Esophagus mucosa (tissue), 1 donor: ENCODE measurements at regions not wholly inside any gene's neighbourhood (a gene's known extent, or its start where the extent isn't known, plus 50 kb on each side); places are given as distances from the start of the nearest gene placed in this dataset.
A peak's percentile ranks its signal among the peaks of the same experiment; 100 is the strongest.

ENCODE experiments used
- ATAC-seq: fragments of 200-7000 bp; cut with Tn5 transposase; one replicate; pipeline ENCODE4 v1.9.1; 2020
- donor health status: DM: yes; HTN: yes; CAD: no.

- no peak for ATAC-seq
Observed at GRCh38 chr4:63460075-63460474, 949.2 kb downstream of the TECRL start.

- no peak for ATAC-seq
Observed at GRCh38 chr4:63459329-63459728, 949.9 kb downstream of the TECRL start.

GRCh38 chr4:63458010-63458409, 951.2 kb downstream of the TECRL start:
- ATAC-seq, result no peak

- no peak for ATAC-seq
Observed at GRCh38 chr4:63440236-63440635, 969.0 kb downstream of the TECRL start.

GRCh38 chr4:63430105-63430504, 979.1 kb downstream of the TECRL start:
- no peak for ATAC-seq

GRCh38 chr4:63396269-63396668, 1013.0 kb downstream of the TECRL start:
- ATAC-seq, result no peak

- ATAC-seq, result no peak
Observed at GRCh38 chr4:63393544-63393943, 1015.7 kb downstream of the TECRL start.

GRCh38 chr4:63379750-63380522, 1029.3 kb downstream of the TECRL start:
- ATAC-seq, result no peak

GRCh38 chr4:63371001-63371400, 1038.2 kb downstream of the TECRL start:
- no peak for ATAC-seq

- no peak for ATAC-seq
Observed at GRCh38 chr4:63361628-63362027, 1047.6 kb downstream of the TECRL start.

GRCh38 chr4:63361066-63361465, 1048.2 kb downstream of the TECRL start:
- no peak for ATAC-seq

- no peak for ATAC-seq
Observed at GRCh38 chr4:63349674-63350025, 1059.6 kb downstream of the TECRL start.

- peak; percentile 10 for ATAC-seq
Observed at GRCh38 chr4:63348735-63349673, 1060.2 kb downstream of the TECRL start.

GRCh38 chr4:63325140-63325539, 1084.1 kb downstream of the TECRL start:
- no peak for ATAC-seq

GRCh38 chr4:63316633-63317032, 1092.6 kb downstream of the TECRL start:
- ATAC-seq, result no peak

GRCh38 chr4:63315651-63316050, 1093.6 kb downstream of the TECRL start:
- ATAC-seq, result no peak

- no peak for ATAC-seq
Observed at GRCh38 chr4:63308697-63309096, 1100.6 kb downstream of the TECRL start.

GRCh38 chr4:63302792-63303191, 1106.5 kb downstream of the TECRL start:
- ATAC-seq, result no peak

- ATAC-seq, result no peak
Observed at GRCh38 chr4:63302078-63302477, 1107.2 kb downstream of the TECRL start.

GRCh38 chr4:63296773-63297172, 1112.5 kb downstream of the TECRL start:
- no peak for ATAC-seq

GRCh38 chr4:63275491-63275890, 1133.8 kb downstream of the TECRL start:
- no peak for ATAC-seq

- ATAC-seq, result no peak
Observed at GRCh38 chr4:63269156-63269555, 1140.1 kb downstream of the TECRL start.

GRCh38 chr4:63233671-63234070, 1175.6 kb downstream of the TECRL start:
- no peak for ATAC-seq

- no peak for ATAC-seq
Observed at GRCh38 chr4:63232058-63232457, 1177.2 kb downstream of the TECRL start.
